NOMO-1 treated with DMSO at 0.1 percent for 48 hours (cell line): ENCODE measurements at regions not wholly inside any gene's neighbourhood (a gene's known extent, or its start where the extent isn't known, plus 50 kb on each side); places are given as distances from the start of the nearest gene placed in this dataset.

Source experiments
- DNase-seq: peaks from one replicate; lab custom pipeline; 2025; ENCODE audit not compliant: unreplicated experiment; lab: John Stamatoyannopoulos, UW

- no peak for DNase-seq
These were observed 149.5 kb upstream of the RPS6KA2 start for GRCh38 chr6:166776571-166776970.

GRCh38 chr6:166775923-166776220, 148.8 kb upstream of the RPS6KA2 start:
- DNase-seq, result no peak

- peak; percentile 60 for DNase-seq
These were observed 148.3 kb upstream of the RPS6KA2 start for GRCh38 chr6:166775180-166775922.

- no peak for DNase-seq
These were observed 147.7 kb upstream of the RPS6KA2 start for GRCh38 chr6:166774770-166775169.

GRCh38 chr6:166774292-166774691, 147.2 kb upstream of the RPS6KA2 start:
- no peak for DNase-seq

- no peak for DNase-seq
These were observed 145.5 kb upstream of the RPS6KA2 start for GRCh38 chr6:166772518-166772917.

- no peak for DNase-seq
These were observed 144.7 kb upstream of the RPS6KA2 start for GRCh38 chr6:166771701-166772100.

- no peak for DNase-seq
These were observed 143.4 kb upstream of the RPS6KA2 start for GRCh38 chr6:166770216-166771116.

- DNase-seq, result no peak
These were observed 142.6 kb upstream of the RPS6KA2 start for GRCh38 chr6:166769648-166770047.

GRCh38 chr6:166768761-166769160, 141.7 kb upstream of the RPS6KA2 start:
- DNase-seq, result no peak

- DNase-seq, result no peak
These were observed 140.2 kb upstream of the RPS6KA2 start for GRCh38 chr6:166767230-166767629.

- DNase-seq, result no peak
These were observed 139.7 kb upstream of the RPS6KA2 start for GRCh38 chr6:166766769-166767168.

- no peak for DNase-seq
These were observed 138.1 kb upstream of the RPS6KA2 start for GRCh38 chr6:166765234-166765541.

- DNase-seq, result no peak
These were observed 137.6 kb upstream of the RPS6KA2 start for GRCh38 chr6:166764473-166765233.

GRCh38 chr6:166763606-166764472, 136.8 kb upstream of the RPS6KA2 start:
- DNase-seq, result no peak

GRCh38 chr6:166761801-166762200, 134.8 kb upstream of the RPS6KA2 start:
- DNase-seq, result no peak

- no peak for DNase-seq
These were observed 133.2 kb upstream of the RPS6KA2 start for GRCh38 chr6:166760288-166760687.

GRCh38 chr6:166758136-166758704, 131.2 kb upstream of the RPS6KA2 start:
- no peak for DNase-seq

- no peak for DNase-seq
These were observed 130.4 kb upstream of the RPS6KA2 start for GRCh38 chr6:166757232-166758135.
